ENCODE measurements at regions not wholly inside any gene's neighbourhood (a gene's known extent, or its start where the extent isn't known, plus 50 kb on each side); places are given as distances from the start of the nearest gene placed in this dataset.
A peak's percentile ranks its signal among the peaks of the same experiment; 100 is the strongest.

- no peaks in the 10 kb centered on the region for H3K36me3 ChIP-seq
- TF ChIP-seq, protein P1, sequence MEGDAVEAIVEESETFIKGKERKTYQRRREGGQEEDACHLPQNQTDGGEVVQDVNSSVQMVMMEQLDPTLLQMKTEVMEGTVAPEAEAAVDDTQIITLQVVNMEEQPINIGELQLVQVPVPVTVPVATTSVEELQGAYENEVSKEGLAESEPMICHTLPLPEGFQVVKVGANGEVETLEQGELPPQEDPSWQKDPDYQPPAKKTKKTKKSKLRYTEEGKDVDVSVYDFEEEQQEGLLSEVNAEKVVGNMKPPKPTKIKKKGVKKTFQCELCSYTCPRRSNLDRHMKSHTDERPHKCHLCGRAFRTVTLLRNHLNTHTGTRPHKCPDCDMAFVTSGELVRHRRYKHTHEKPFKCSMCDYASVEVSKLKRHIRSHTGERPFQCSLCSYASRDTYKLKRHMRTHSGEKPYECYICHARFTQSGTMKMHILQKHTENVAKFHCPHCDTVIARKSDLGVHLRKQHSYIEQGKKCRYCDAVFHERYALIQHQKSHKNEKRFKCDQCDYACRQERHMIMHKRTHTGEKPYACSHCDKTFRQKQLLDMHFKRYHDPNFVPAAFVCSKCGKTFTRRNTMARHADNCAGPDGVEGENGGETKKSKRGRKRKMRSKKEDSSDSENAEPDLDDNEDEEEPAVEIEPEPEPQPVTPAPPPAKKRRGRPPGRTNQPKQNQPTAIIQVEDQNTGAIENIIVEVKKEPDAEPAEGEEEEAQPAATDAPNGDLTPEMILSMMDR (IDR thresholded peaks at IDR 0.05), result no peak
- TF ChIP-seq EP300 (IDR thresholded peaks at IDR 0.05), result no peak
- TF ChIP-seq POLR2AphosphoS5 (IDR thresholded peaks at IDR 0.05), result no peak
- no peak for TF ChIP-seq POLR2A (IDR thresholded peaks at IDR 0.05)
- peak overlapping the region in 3 of 4 donors; percentile 7 to 59 (median 43) for H3K27ac ChIP-seq
- H3K9me3 ChIP-seq, result no peaks in the 10 kb centered on the region
- 81 to 90% methylated on average over 10 of the region's 10 CpGs for WGBS, 2 donors
- H3K27me3 ChIP-seq, result no peaks in the 10 kb centered on the region
- intact Hi-C loops (cut with DNase I), result no loop called here
- no peak for DNase-seq
- H3K4me3 ChIP-seq, result no peak overlapping the region
- H3K4me1 ChIP-seq, result peaks cover 0 to 18% (median 14%) of the 10 kb centered on the region in 4 donors
Observed at GRCh38 chr10:4074545-4075407, 289.8 kb upstream of the KLF6 start.

GRCh38 chr10:4073912-4074311, 288.9 kb upstream of the KLF6 start:
- WGBS, 2 donors, result 77 to 89% methylated on average over 1 of the region's 1 CpG
- no peak for DNase-seq
- Histone ChIP-seq H3K36me3 (no peaks in the 10 kb centered on the region), H3K27ac (peak overlapping the region in 2 of 4 donors; percentile 43 to 59), H3K4me1 (peaks cover 0 to 18% (median 14%) of the 10 kb centered on the region in 4 donors), H3K4me3 (no peak overlapping the region), H3K9me3 (no peaks in the 10 kb centered on the region), H3K27me3 (no peaks in the 10 kb centered on the region)
- TF ChIP-seq POLR2A (IDR thresholded peaks at IDR 0.05) (no peak), EP300 (IDR thresholded peaks at IDR 0.05) (no peak), POLR2AphosphoS5 (IDR thresholded peaks at IDR 0.05) (no peak)
- TF ChIP-seq, protein P1 (IDR thresholded peaks at IDR 0.05), result no peak
- intact Hi-C loops (cut with DNase I), result no loop called here

GRCh38 chr10:4070921-4071660, 286.1 kb upstream of the KLF6 start:
- Histone ChIP-seq H3K9me3 (no peaks in the 10 kb centered on the region), H3K36me3 (no peaks in the 10 kb centered on the region), H3K27ac (no peak overlapping the region), H3K27me3 (no peaks in the 10 kb centered on the region), H3K4me3 (no peak overlapping the region), H3K4me1 (peaks cover 0 to 18% (median 14%) of the 10 kb centered on the region in 4 donors)
- intact Hi-C loops (cut with DNase I), result no loop called here
- TF ChIP-seq EP300 (IDR thresholded peaks at IDR 0.05), result no peak
- TF ChIP-seq POLR2A (IDR thresholded peaks at IDR 0.05), result no peak
- no peak for TF ChIP-seq POLR2AphosphoS5 (IDR thresholded peaks at IDR 0.05)
- TF ChIP-seq, protein P1 (IDR thresholded peaks at IDR 0.05), result no peak
- no peak for DNase-seq
- WGBS, 2 donors, result 91 to 95% methylated on average over 11 of the region's 11 CpGs

- Histone ChIP-seq H3K4me1 (peaks cover 0 to 17% (median 13%) of the 10 kb centered on the region in 4 donors), H3K27me3 (no peaks in the 10 kb centered on the region), H3K36me3 (no peaks in the 10 kb centered on the region), H3K9me3 (no peaks in the 10 kb centered on the region), H3K27ac (no peak overlapping the region), H3K4me3 (no peak overlapping the region)
- 10 to 46% methylated on average over 1 of the region's 1 CpG for WGBS, 2 donors
- DNase-seq, result no peak
- no peak for TF ChIP-seq POLR2AphosphoS5 (IDR thresholded peaks at IDR 0.05)
- TF ChIP-seq EP300 (IDR thresholded peaks at IDR 0.05), result no peak
- TF ChIP-seq POLR2A (IDR thresholded peaks at IDR 0.05), result no peak
- TF ChIP-seq, protein P1 (IDR thresholded peaks at IDR 0.05), result no peak
- intact Hi-C loops (cut with DNase I), result no loop called here
Observed at GRCh38 chr10:4070184-4070583, 285.2 kb upstream of the KLF6 start.

All from sigmoid colon (tissue), 6 donors.